T-helper 2 cell (primary cell): ENCODE measurements at regions not wholly inside any gene's neighbourhood (a gene's known extent, or its start where the extent isn't known, plus 50 kb on each side); places are given as distances from the start of the nearest gene placed in this dataset.
"Not testable (repeated sequence)": the region's sequence is repeated elsewhere in the genome, so short reads cannot be mapped to it uniquely, and the experiment has no call there.

Experiments
- DNase-seq, 5 experiments: peaks; one replicate each; pipeline versions ENCODE4 v3.0.0 to v3.0.0-alpha.2; 2012 to 2022

- DNase-seq, result no peak
Observed at GRCh38 chr11:112310848-112311247, 50.2 kb upstream of the PLET1 start.

- no peak for DNase-seq
Observed at GRCh38 chr11:112315057-112315720, 54.5 kb upstream of the PLET1 start.

GRCh38 chr11:112315861-112316739, 55.4 kb upstream of the PLET1 start:
- DNase-seq, result no peak

GRCh38 chr11:112316971-112317370, 56.3 kb upstream of the PLET1 start:
- DNase-seq, result no peak

- no peak for DNase-seq
Observed at GRCh38 chr11:112318184-112318591, 57.5 kb upstream of the PLET1 start.

GRCh38 chr11:112318661-112319060, 58.0 kb upstream of the PLET1 start:
- DNase-seq, result no peak

- DNase-seq, result no peak
Observed at GRCh38 chr11:112320668-112321067, 60.0 kb upstream of the PLET1 start.

- DNase-seq, result no peak
Observed at GRCh38 chr11:112321501-112322172, 61.0 kb upstream of the PLET1 start.

GRCh38 chr11:112322173-112322790, 61.6 kb upstream of the PLET1 start:
- DNase-seq, result no peak

GRCh38 chr11:112334381-112334780, 73.7 kb upstream of the PLET1 start:
- no peak for DNase-seq

GRCh38 chr11:112336356-112336886, 75.8 kb upstream of the PLET1 start:
- DNase-seq, result no peak

- DNase-seq, result no peak
Observed at GRCh38 chr11:112339566-112339965, 78.9 kb upstream of the PLET1 start.

GRCh38 chr11:112343368-112344039, 82.8 kb upstream of the PLET1 start:
- DNase-seq, result no peak

- no peak for DNase-seq
Observed at GRCh38 chr11:112344040-112344413, 83.4 kb upstream of the PLET1 start.

- DNase-seq, result no peak
Observed at GRCh38 chr11:112345166-112345565, 84.5 kb upstream of the PLET1 start.

- DNase-seq, result no peak
Observed at GRCh38 chr11:112345706-112346105, 85.0 kb upstream of the PLET1 start.

- no peak for DNase-seq
Observed at GRCh38 chr11:112346586-112346985, 85.9 kb upstream of the PLET1 start.

GRCh38 chr11:112348480-112349029, 87.9 kb upstream of the PLET1 start:
- DNase-seq, result no peak

GRCh38 chr11:112351423-112351822, 90.8 kb upstream of the PLET1 start:
- DNase-seq, result not testable (repeated sequence)

- DNase-seq, result no peak
Observed at GRCh38 chr11:112352907-112353306, 92.2 kb upstream of the PLET1 start.

GRCh38 chr11:112354364-112354763, 93.7 kb upstream of the PLET1 start:
- no peak for DNase-seq

GRCh38 chr11:112355726-112356125, 95.1 kb upstream of the PLET1 start:
- DNase-seq, result no peak
